WERI-Rb-1 (cell line): ENCODE measurements at regions not wholly inside any gene's neighbourhood (a gene's known extent, or its start where the extent isn't known, plus 50 kb on each side); places are given as distances from the start of the nearest gene placed in this dataset.

Source experiments
- DNase-seq: peaks from one replicate; pipeline ENCODE4 v3.0.0-alpha.2; 2020
- H3K27ac ChIP-seq: fragments of 250-450 bp; sonication (Bioruptor Pico); 2 replicates; pipeline ENCODE4 v1.5.1; 2020; ENCODE audit warnings: mild to moderate bottlenecking, moderate library complexity
- H3K27me3 ChIP-seq: fragments of 250-450 bp; sonication (Bioruptor Pico); 2 replicates; pipeline ENCODE4 v1.5.1; 2021; ENCODE audit warnings: mild to moderate bottlenecking, low read depth, moderate library complexity; ENCODE audit not compliant: insufficient read depth, severe bottlenecking
- H3K36me3 ChIP-seq: fragments of 250-450 bp; sonication (Bioruptor Pico); 2 replicates; pipeline ENCODE4 v1.5.1; 2020; ENCODE audit warnings: mild to moderate bottlenecking, moderate library complexity
- H3K4me3 ChIP-seq: 2 replicates; pipeline ENCODE4 v1.5.1; 2011; ENCODE audit warnings: low read depth, mild to moderate bottlenecking, control low read depth, low read length
- H3K9me3 ChIP-seq: fragments of 250-450 bp; sonication (Bioruptor Pico); 2 replicates; pipeline ENCODE4 v1.5.1; 2021; ENCODE audit warnings: mild to moderate bottlenecking, moderate library complexity; ENCODE audit not compliant: severe bottlenecking
- CTCF ChIP-seq: IDR thresholded peaks from 2 replicates; pipeline ENCODE4 v1.5.1; 2011; ENCODE audit warnings: low read depth, mild to moderate bottlenecking, control low read depth, inconsistent platforms, low read length

- Histone ChIP-seq H3K36me3 (no peaks in the 10 kb centered on the region), H3K27ac (no peak overlapping the region), H3K27me3 (no peaks in the 10 kb centered on the region), H3K4me3 (no peak overlapping the region), H3K9me3 (no peaks in the 10 kb centered on the region)
- DNase-seq = peak; percentile 10
- no peak for TF ChIP-seq CTCF
These were observed 1003.5 kb downstream of the TSN start for GRCh38 chr2:122758967-122759366.

- no peak for TF ChIP-seq CTCF
- Histone ChIP-seq H3K27me3 (no peaks in the 10 kb centered on the region), H3K9me3 (no peaks in the 10 kb centered on the region), H3K4me3 (no peak overlapping the region), H3K36me3 (no peaks in the 10 kb centered on the region), H3K27ac (no peak overlapping the region)
- no peak for DNase-seq
These were observed 1008.6 kb downstream of the TSN start for GRCh38 chr2:122764014-122764413.

GRCh38 chr2:122780251-122780650, 1024.8 kb downstream of the TSN start:
- Histone ChIP-seq H3K4me3 (no peak overlapping the region), H3K27ac (no peak overlapping the region), H3K9me3 (no peaks in the 10 kb centered on the region), H3K36me3 (no peaks in the 10 kb centered on the region), H3K27me3 (no peaks in the 10 kb centered on the region)
- TF ChIP-seq CTCF = no peak
- no peak for DNase-seq

- Histone ChIP-seq H3K9me3 (no peaks in the 10 kb centered on the region), H3K27ac (no peak overlapping the region), H3K4me3 (no peak overlapping the region), H3K36me3 (no peaks in the 10 kb centered on the region), H3K27me3 (no peaks in the 10 kb centered on the region)
- TF ChIP-seq CTCF = no peak
- DNase-seq = no peak
These were observed 1038.6 kb downstream of the TSN start for GRCh38 chr2:122794100-122794499.

GRCh38 chr2:122795763-122796162, 1040.3 kb downstream of the TSN start:
- no peak for DNase-seq
- H3K27ac ChIP-seq = no peak overlapping the region
- no peaks in the 10 kb centered on the region for H3K9me3 ChIP-seq
- H3K36me3 ChIP-seq = no peaks in the 10 kb centered on the region
- H3K4me3 ChIP-seq = no peak overlapping the region
- H3K27me3 ChIP-seq = no peaks in the 10 kb centered on the region
- no peak for TF ChIP-seq CTCF

GRCh38 chr2:122799391-122799790, 1043.9 kb downstream of the TSN start:
- Histone ChIP-seq H3K36me3 (no peaks in the 10 kb centered on the region), H3K4me3 (no peak overlapping the region), H3K27me3 (no peaks in the 10 kb centered on the region), H3K27ac (no peak overlapping the region), H3K9me3 (no peaks in the 10 kb centered on the region)
- DNase-seq = no peak
- no peak for TF ChIP-seq CTCF
